Hepatocyte (in vitro differentiated cells): ENCODE measurements at regions not wholly inside any gene's neighbourhood (a gene's known extent, or its start where the extent isn't known, plus 50 kb on each side); places are given as distances from the start of the nearest gene placed in this dataset.
"Not testable (repeated sequence)": the region's sequence is repeated elsewhere in the genome, so short reads cannot be mapped to it uniquely, and the experiment has no call there.

Experiments used
- CTCF ChIP-seq: fragments of 200-600 bp; sonication (generic); IDR thresholded peaks from 2 replicates; pipeline ENCODE4 v1.5.1; 2016; ENCODE audit warnings: antibody characterized with exemption, mild to moderate bottlenecking; ENCODE audit not compliant: poor library complexity
- EZH2 ChIP-seq: fragments of 200-600 bp; sonication (generic); IDR thresholded peaks from 2 replicates; pipeline ENCODE4 v1.6.1; 2016; ENCODE audit warnings: antibody characterized with exemption, mild to moderate bottlenecking, borderline replicate concordance

- TF ChIP-seq CTCF, EZH2: not testable (repeated sequence)
These were observed 144.3 kb upstream of the NPAP1 start for GRCh38 chr15:24531235-24531634.
